ENCODE measurements at regions not wholly inside any gene's neighbourhood (a gene's known extent, or its start where the extent isn't known, plus 50 kb on each side); places are given as distances from the start of the nearest gene placed in this dataset.
A peak's percentile ranks its signal among the peaks of the same experiment; 100 is the strongest.

DNA sequence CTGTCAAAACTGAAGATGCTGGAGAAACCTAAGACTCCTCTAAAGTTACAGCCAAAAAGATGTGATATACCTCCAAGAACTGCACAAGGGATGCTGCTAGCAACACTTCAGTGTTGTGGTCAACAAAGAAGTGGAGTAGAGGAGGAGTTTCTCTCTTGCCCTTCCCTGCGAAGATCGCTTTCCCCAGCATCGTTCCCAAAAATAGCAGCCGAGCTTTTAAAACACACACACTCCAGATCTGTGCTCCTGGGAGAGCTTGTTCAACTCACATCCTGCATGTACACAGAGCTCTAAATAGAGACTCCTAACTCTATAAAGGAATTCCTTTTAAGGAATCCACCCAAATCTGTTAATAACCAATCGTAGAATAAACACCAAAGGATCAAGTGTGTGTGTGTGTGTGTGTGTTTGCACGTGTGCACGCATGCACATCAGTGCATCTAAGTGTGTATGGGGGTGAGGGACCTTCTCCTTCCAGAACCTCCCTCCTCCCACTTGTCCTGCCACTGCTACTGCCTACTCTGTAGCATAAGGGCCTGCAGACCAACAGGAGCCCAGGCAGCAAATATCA lies 58.5 kb downstream of the PSMG1 start:
- DNase-seq: no peak

DNA sequence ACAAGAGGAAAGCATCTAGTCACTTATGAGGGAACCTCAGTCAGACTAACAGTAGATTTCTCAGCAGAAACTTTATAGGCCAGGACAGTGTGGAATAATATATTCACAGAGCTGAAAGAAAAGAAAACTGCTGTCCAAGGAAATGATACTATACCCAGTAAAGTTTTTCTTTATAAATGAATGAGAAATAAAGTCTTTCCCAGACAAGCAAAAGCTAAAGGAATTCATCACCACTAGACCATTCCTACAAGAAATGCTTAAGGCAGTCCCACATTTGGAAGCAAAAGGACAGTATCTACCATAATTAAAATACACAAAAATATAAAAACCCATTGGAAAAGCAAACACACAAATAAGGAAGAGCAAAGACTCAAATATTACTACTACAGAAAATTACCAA lies 59.9 kb downstream of the PSMG1 start:
- DNase-seq: no peak

DNA sequence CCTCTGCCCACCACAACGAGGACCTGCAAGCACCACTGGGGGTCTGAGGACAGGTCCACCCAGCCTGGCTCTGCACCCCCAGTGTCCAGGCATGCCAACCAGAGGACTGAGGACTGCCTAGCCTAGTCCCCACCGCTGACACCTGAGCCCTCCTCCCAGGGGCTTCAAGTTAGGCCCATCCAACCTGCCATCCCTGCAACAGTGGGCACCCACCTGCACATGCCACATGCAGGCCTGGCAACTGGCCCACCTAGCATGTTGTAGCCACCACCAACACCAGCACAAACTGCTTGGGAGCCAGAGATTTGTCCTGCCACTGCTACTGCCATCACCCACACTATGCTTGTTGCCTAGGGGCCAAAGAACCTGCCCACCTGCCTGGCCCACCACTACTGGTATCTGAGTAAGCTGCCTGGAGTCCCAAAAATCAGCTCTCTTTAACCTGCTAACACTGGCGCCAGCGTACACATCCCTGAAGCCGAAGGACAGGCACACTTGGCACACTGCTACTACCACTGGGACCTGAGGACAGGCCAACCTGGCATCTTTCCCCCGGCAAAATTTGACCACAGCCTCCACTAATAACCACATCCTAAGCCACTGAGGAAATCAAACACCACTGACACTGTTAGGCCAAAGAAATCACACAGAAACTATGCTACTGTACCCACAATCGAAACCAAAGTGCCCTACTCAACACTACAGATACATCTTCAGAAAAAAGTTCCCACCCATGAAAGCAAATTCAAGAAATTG lies 61.5 kb downstream of the PSMG1 start:
- no peak for DNase-seq

DNA sequence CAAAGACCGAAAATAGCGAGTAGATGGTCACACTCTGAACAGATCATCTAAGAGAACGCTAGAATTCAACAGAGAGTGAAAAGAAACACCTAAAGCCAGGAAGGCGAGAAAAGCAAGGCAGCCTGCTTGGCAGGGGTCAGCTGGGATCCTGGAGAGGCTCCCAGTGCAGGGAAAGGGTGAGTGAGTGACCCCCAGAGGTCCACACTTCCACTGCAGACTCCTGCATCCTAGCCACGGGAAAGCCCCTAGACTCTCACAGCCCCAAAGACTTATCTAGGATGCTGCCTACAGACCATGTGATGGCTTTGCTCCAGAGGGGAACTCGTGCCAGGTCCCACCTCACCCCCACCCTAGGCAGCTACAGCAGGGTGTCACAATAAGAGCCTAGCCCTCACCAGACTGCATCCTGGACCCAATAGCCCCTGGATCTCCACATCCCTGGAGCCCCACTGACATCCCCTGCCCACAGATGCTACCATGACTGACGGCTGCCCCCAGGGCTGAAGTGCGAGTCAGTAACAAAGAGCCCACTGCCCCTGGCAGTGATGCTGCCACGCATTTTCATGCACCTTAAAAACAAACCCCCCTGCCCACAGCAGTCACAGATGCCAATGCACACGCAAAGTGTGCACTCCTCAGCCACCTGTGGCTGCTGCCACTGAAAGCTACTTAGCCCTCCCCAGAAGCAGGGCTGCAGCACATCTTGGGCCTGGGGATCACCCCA lies 62.2 kb downstream of the PSMG1 start:
- peak; percentile 25 for DNase-seq

DNA sequence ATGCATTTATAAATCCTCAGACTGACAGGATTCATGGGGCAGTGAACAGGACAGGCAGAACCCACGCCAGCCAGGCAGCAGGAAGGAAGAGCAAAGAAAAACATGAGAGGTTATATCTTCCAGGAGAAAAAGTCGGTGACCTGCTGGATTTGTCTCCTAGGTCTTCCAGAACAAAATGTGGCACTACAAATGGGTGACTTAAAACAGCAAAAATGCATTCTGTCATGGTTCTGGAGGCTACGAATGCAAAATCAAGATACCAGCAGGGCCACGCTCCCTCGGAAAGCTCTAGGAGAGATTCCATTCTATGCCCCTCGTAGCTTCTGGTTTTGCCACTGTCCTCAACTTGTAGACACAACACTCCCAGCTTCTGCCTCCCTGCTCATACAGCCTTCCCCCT lies 63.4 kb downstream of the PSMG1 start:
- no peak for DNase-seq

DNA sequence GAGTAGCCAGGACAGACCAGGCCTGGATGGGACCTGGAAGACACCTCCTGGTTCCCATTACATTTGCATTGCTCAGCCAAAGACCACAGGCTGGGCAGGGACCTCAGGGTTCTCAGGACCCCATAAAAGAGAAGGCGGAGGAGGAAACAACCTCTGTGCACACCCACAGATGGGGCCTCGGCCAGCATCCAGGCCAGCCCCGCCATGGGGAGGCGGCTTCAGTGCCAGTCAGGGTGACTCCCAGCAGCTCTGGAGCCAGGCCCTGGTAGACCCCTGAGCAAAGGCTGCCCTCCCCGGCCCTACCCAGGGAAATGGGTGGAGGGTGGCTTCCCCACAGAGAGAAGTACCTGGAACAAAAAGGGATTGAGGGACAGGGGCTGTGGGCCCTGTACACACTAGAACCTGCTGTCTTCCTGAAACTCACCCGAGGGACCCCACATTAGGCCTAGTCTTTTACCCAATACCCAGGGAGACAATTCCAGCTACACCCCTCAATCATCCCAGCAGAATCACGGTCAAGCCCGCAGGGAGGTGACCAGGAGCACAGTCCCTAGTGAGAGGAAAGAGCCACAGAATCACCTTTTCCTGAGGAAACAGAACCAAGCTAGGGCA lies 64.5 kb downstream of the PSMG1 start:
- no peak for DNase-seq

DNA sequence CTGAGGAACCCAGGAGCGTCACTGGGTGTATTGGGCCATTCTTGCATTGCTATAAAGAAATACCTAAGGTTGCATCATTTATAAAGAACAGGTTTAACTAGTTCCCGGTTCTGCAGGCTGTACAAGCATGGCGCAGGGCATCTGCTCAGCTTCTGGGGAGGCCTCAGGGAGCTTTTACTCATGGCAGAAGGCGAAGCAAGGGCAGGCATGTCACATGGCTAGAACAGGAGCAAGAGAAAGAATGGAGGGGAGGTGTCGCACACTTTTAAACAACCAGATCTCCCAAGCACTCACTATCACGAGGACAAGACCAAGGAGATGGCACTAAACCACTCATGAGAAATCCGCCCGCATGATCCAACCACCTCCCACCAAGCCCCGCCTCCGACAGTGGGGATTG lies 65.2 kb downstream of the PSMG1 start:
- DNase-seq: no peak

DNA sequence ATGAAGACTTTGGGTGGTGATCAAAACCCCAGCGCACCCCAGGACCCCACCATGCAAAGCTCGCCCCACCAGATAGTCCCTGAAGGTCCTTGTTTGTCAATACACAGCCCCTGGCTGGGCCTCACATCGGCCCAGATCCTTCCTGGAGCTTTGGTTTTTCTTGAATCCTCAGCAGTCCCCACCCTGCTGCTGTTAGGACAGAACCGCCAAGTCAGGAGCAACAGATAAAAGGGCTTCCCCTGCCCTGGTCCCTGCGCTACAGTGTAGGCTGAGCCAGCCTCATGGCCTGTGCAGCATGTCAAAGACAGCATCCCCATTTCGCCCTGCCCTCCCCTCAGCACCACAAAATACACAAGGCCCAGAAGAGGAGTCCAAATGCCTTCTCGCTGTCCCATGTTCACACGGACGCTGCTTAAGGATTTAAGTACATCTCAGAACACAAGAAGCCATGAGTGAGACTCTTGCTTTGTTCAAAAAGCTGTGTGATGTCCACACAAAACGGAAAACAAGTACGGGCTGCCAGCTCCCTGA lies 65.7 kb downstream of the PSMG1 start:
- DNase-seq: no peak

DNA sequence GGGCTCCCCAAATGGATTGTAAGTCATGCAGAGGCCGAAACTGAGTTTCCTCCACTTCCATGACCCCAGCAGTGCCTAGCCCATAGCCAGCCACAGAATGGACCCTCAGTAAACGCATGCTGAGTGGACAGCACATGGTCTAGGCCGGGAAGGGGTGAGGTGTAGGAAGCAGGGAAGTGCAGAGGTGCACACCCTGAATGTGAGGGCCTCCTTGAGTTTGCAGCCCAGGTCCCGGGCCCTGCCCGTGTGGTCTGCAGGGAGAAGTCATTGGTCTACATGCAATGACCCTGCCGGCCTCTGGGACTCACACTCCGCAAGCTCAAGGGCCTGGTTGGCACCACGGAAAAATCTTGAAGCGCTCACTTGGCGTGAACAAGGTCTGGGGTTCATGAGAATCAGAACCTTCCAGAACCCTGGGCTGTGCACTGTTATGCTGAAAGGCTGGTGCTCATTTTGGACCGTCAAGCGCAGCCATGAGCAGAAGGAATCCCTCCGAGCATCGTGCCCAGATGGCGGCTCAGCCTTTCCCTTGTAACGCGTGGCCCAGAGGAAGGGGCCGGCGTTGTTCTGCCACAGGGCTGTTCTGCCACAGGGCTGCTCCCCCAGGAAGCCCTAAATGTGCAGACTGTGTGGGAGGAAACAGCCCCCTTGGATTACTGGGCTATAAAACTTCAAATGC lies 66.4 kb downstream of the PSMG1 start:
- DNase-seq: no peak

DNA sequence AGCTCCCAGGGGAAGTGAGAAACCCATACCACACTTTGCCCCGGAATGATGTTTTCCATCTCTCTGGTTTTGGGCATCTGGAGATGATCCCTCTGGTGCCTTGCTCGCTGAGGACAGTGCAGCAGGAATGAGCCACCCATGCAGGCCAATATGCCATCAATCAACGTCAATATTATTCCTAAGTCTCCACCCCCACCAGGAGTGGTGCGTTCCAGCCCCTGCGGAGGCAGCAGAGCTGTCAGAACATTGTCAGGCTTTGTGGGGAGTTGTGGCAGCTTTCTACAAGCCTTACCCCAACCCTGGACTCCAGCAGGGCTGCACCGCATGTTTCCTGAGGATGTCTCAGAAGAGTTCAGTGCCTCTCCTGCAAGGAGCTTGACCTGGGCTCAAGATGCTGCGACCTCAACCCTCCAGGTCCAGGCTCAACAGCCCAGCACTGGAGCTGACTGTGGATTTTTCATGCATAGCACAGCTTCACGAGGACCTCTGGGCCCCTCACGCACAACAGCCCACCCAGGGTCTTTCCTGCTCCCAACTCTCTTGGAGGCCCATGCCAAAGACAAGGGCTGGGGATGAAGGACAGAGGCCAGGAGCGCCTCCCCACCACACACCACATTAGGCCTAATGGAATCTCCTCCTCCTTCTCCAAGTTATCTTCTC lies 67.5 kb downstream of the PSMG1 start:
- no peak for DNase-seq

DNA sequence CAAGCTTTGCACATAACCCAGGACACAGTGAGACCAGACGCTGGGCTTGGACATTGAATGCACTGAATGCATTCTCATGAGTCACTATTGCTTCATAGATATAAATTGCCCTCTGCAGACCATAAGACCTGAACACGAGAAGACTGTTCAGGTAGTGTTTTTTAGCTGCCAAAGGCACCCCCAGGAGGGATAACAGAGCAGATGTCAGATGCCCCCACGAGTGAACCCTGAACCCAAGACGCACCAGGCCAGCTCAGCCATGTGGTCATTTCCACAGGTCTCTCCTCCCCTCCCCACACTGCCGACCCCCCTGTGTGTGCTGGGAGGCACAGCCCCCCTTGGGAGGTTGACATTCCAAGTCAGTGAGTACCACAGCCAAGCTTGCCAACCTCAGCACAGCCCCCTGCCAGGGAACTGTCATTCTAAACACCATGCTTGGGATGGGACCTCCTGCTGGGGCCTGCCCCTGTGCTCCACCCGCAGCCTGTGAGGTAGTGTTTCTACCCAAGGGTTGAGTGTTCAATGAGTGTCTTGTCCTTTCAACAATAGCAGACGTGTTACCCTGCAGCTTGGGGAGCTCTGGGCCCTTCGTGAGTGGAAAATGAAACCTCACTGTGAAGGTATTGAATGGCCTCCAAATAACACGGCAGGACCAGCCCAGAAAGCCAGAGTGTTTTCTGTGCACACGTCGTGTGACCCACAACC lies 68.2 kb downstream of the PSMG1 start:
- DNase-seq: no peak

DNA sequence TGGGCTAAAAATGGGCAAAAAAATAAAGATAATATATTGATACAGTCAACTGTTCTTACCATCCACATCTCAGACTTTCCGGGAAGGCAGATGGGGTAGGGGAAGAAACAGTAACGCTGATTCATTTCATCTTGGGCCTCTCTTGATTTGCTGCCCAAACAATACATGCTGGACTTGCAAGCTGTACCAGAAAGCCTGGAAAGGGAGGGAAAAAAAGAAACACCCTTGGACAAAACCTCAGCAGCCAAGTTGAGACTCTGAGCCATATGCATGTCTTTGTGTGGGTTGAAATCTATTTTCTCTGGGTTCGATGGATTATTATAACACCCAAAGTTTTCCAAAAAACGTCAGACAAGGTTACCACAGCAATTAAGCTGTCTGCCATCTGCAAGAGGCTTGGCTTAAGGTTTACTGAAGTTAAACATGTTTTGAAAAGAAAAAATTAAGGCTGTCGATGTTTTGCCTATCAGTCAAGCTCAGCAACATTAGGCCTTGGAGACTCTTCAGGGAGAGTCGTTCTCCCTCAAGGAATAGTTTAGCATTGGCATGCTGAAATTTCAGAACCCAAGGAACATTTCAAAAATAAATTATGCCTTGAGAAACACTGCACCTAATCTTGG lies 71.2 kb downstream of the PSMG1 start:
- DNase-seq: no peak

DNA sequence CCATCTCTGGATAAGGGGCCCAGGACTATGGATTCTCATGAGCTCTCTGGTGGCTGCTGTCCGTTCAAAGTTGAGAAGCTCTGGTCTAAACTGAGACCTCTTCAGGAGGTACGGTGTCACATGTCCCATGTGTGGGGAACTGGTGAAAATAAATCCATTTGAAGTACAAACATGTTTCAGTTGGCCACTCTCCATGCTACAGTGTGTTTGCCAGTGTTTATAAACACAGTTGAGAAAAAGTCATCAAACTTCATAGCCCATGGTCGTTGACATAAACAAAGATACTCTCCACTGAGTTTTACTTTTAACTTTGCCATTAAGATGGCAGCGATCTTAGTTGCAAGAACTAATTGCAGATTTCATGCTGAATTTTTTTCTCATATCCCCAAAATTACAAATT lies 72.8 kb downstream of the PSMG1 start:
- DNase-seq: no peak

DNA sequence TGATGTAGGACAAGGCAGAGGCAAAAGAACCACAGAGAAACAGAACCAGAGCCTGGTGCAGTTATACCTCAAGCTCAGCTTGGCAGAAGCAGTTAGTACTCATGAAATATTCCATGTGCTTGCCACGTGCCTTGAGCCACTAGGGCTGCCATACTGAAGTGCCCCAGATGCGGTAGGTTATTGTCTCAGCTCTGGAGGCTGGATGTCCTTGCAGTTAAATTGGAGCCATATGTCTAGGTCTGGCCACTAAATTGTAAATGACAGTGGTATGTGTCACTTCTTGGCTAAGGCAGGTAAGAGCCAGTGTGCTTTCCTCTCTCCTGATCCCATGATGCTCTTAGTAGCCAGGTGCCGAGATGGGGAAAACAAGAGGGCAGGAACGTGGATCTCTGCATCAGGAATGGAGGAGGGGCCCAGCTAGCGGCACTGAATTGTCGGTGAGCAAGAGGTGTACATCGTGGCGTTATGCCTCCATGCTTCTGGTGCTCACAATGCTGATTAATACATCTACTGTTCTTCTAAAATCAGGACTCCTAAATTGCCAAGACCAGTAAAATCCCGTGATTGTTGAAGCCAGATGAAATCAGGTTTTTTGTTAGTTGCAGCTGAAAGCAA lies 73.5 kb downstream of the PSMG1 start:
- DNase-seq: no peak

DNA sequence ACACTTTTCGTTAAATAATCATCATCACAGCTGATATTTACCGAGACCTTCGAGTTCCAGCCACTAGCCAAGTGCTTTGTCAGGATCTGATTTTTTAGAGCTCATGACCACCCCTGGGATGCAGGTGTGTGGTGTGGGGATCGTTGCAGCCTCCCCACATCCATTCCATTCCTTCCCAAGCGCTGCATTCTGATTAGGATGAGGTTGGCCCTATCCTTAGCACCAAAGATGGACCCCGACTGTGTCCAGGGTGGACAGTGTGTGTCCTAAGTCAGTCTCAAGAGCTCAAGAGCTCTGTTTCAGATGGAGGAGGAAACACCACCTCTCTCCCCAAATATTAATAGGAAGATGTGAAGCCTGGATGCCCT lies 74.1 kb downstream of the PSMG1 start:
- DNase-seq: no peak

DNA sequence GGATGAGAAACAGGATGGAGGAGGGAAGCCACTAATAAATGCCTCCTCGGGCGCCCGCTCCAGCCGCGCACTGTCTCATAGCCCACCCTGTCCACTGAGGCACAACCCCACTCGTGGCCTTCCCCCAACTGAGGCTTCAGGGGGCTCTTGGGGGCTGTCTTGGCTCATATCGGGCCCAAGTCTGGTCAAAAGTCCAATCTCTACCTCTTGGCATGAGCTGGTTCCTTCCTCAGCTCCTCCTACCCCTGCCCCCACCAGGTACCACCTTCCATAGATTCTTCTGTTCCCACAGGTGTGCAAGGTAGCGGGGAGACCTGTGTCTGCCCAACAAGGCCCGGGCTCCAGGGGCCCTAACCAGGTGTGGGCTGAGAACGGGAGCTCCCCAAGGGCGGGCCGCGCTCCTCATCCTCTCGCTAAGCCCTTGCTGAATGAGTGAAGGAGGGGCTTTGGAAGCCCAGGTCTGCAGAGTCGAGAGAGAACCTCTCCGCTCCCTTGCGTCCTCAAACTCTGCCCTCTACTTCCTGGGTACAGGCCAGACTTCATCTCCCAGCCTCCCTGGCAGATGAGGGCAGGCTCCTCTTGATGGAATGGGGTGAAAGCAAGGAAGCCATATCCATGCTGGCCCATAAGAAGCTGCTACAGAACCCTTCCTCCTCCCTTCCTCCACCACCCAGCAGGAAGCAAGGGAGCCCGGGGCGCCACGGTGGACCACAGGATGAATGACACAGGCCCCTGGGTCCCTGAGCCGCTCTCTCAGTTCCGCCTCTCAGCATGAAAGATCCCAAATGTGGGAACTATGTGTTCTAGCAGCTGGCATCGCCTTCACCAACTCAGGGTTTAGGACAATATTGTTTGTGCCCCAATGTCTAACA lies 74.7 kb downstream of the PSMG1 start:
- no peak for DNase-seq

DNA sequence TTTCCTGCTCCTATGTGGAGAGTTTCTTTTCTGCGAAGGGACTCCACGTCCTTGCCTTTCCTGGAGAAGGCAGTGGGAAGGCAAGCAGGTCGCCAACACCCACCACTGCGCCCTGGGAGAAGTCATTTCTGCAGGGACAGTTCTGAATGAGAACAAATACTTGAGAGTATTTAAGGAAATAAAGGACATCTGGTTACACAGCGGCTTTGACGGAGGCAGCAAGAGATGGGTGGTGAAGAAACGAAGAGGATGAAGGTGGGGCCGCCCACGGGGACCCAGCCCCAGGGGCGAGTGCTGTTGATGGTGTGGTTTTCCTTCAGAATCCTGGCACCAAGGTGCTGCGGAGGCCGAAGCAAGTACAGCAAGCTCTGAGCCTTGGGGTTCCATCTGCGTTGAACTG lies 75.5 kb downstream of the PSMG1 start:
- no peak for DNase-seq

DNA sequence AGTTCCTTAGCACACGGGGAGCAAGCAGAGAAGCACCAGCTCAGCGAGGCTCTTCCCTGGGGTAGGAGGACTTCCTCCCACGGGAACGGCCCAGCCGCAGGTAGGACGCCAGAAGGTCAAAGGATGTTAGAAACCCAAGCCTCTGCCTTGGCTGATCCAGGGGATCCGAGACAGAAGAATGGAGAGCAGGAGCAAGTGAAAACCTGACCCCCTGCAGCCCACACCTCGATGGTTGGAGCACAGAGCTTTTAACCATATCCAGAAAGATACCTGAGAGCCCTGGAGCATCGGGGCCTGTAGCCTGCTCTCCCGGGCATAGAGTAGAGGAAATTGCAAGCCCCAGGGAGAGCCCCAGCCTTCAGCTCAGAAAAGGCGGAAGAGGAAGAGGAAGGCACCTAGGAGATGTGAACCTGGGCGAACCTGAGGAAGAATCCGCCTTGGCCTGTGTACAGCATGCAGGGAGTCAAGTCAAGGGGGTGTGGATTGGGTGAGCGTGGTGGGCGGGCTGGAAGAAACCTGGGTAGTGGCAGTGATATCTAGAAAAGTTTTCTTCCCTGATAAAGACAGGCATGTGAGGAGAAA lies 76.3 kb downstream of the PSMG1 start:
- DNase-seq: no peak

DNA sequence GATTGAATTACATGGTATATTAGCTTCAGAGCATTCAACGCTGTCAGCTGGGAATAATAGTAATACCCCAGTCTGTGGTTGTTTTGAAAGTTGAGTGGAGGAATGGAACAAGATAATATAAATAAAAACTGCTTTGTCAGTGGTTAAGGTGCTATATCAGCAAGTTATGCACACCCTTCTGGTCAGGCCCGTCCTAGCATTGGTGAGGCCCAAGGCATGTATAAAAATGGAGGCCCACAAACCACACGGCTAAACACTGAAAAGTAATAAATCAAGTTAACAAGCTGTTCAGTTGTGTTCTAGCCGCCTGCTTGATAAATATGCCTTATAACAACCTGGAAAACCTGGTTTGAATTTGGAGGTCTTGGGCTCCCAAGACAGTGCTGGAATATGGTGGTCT lies 77.4 kb downstream of the PSMG1 start:
- DNase-seq: peak; percentile 54

DNA sequence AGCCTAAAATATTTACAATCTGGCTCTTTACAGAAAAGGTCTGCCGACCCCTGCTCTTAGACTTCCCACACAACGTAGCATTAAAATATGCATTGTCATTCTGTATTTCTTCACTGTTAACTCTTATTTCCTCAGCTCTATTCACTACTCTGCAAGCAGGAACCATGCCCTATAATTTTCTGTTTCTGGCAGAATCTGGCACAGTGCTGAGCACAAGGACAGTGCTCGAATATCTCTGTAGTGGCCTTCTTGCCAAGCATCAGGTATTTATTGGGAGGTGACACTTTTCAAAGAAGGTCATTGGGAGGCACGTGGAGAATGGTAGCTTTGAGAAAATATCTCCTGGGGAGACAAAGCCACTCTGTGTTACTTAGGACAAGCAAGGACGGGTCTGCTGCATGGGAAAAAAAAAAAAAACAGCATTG lies 77.9 kb downstream of the PSMG1 start:
- DNase-seq: peak; percentile 79

Data from OCI-M1 (cell line).